HG02943 (cell line): ENCODE measurements at regions not wholly inside any gene's neighbourhood (a gene's known extent, or its start where the extent isn't known, plus 50 kb on each side); places are given as distances from the start of the nearest gene placed in this dataset.
"Not testable (repeated sequence)": the region's sequence is repeated elsewhere in the genome, so short reads cannot be mapped to it uniquely, and the experiment has no call there.

Experiments used
- ATAC-seq: cut with Tn5 transposase; IDR thresholded peaks from one replicate; pipeline ENCODE4 v1.9.1; 2021; ENCODE audit warnings: mild to moderate bottlenecking, low read depth, moderate library complexity; ENCODE audit not compliant: unreplicated experiment

GRCh38 chr16:29578898-29579297, 72.7 kb upstream of the NPIPB12 start:
- ATAC-seq: not testable (repeated sequence)

DNA sequence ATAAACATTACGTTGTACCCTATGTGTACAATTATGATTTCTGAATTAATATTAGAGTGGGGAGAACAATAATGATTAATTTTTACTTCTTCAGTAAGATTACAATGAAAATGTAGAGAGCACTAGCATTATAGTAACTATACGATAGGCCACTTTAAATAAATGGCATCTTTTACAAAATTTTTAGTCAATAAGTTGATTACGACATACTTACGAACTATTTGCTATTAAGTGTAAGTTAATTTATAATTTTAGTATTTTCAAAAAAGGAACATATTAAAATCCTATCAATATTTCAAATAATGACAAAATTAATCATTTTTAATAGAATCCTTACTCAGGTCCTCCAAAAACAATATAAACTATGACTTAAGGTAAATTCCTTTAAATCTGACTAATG, 75.6 kb upstream of the NPIPB12 start:
- not testable (repeated sequence) for ATAC-seq

- not testable (repeated sequence) for ATAC-seq
These were observed 71.1 kb upstream of the SPN start for GRCh38 chr16:29591919-29592318.

DNA sequence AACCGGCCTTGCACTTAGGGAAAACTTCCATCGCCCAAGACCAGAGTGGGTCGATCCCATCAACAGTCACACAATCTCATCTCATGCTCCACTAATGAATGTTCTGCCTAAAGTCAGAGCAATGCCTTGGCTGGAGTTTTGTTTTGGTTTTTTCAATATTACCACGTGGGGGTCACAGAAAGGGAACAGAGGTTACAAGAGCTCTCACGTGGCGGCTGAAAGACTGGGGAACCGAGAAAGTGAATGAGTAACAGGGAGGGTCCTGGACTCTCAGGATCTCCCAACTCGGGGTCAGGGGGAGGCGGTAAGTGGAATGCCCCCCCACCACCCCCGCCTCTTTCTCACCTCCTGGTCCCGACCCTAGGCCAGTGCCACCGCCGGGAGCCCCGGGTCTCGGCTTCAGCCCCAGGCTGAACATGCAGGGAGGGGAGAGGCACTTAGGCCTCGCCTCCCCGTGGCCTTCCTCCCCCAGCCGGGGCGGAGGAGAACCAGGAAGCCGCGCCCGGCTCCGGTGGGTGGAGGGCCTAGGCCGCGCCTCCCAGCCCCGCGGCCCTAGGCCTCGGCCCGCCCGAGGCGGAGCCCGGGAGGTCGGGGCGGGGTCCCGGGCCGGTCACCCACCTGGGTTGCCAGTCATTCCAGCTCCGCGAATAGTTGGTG, 68.7 kb upstream of the SPN start:
- ATAC-seq: peak; percentile 47

GRCh38 chr16:29594926-29595838, 67.9 kb upstream of the SPN start:
- ATAC-seq: peak; percentile 56

DNA sequence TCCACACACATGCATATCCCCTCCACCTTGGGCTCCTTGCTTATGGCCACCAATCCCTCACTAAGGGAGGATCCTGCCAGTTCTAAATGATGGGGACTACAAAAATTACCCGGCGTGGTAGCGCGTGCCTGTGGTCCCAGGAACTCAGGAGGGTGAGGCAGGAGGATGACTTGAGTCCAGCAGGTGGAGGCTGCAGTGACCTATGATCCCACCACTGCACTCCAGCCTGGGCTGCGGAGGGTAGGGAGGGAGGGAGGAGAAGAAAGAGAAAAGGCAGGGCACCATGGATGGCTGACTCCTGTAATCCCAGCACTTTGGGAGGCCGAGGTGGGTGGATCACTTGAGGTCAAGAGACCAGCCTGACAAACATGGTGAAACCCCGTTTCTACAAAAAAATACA, 66.0 kb upstream of the SPN start:
- not testable (repeated sequence) for ATAC-seq

GRCh38 chr16:29600111-29601000, 62.7 kb upstream of the SPN start:
- peak; percentile 49 for ATAC-seq

DNA sequence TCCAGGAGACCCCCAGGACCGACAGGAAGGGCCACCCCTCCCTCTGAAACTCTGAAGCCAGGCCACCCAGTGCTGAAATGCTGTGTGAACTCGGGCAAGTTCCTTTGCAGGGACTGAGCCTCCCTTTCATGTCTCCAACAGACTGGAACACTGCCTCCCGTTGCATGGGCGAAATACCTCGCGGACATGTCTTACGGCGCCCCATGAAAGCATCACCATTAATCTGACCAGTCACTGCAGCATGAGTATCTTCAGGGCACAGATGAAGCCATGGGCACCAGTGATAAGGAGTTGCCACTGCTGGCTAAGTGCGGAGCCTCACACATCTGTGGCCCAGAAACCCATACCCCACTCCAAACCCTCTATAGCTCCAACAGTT, 60.8 kb upstream of the SPN start:
- not testable (repeated sequence) for ATAC-seq

- not testable (repeated sequence) for ATAC-seq
These were observed 60.4 kb upstream of the SPN start for GRCh38 chr16:29602683-29603088.

- not testable (repeated sequence) for ATAC-seq
These were observed 58.2 kb upstream of the SPN start for GRCh38 chr16:29604631-29605549.

GRCh38 chr16:29605593-29606205, 57.3 kb upstream of the SPN start:
- ATAC-seq: not testable (repeated sequence)

DNA sequence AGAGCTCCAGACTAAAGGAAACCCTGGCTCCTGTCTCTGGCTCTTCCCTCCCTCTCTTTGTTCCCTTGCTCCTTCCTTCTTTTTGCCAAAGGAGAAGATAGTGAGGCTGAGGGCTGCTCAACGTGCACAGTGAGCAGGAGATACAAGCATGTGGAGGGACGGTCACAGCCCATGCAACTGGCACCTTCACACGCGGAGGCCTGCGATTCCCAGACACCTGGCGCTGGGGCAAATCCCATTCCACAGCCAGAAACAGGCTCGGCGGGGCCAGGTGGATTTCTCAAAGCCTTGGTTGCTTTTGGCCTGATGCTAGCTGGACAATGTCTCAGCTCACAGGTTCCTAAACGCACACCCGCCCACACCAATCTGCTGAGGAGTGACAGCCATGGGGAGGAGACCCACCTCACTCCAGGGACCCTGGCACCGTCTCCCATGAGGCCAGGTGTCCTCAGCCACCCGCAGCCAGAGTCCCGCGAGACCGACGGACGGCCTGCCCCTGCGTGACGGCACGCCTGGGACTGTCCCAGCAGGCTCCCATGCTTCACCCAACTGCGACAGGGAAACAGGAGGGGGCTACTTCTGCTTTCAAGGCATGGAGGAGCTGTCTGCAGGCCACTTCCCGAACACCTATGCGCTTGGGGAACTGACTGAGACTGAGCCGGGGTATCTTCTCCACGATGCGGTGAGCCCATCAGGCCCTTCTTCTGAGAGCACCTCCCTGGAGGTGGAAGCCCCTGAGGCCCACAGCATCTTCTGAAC, 56.2 kb upstream of the SPN start:
- ATAC-seq: not testable (repeated sequence)

DNA sequence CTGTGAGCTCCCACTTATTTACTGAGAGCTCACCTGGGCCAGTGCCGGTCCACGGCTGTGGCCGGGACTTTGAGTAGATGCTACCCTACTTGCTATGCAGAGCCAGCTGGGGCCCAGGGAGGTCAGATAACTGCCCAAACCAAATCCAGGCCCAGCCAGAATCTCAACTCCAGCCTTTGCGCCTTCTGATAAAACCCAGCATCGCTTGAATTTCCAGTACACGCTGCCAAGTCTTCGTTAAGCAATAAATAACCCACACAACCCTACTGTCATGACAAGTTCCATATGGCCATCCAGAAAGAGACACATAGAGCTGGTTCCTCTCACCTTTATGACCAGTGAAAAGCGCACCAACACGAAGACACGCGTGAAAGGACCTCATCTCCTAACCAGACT, 55.6 kb upstream of the SPN start:
- ATAC-seq: not testable (repeated sequence)

- ATAC-seq: peak; percentile 39
These were observed 50.4 kb upstream of the SPN start for GRCh38 chr16:29612381-29613306.
